Neural cell (in vitro differentiated cells): ENCODE measurements at regions not wholly inside any gene's neighbourhood (a gene's known extent, or its start where the extent isn't known, plus 50 kb on each side); places are given as distances from the start of the nearest gene placed in this dataset.

Source experiments
- CTCF ChIP-seq: fragments of 450-650 bp; IDR thresholded peaks from 2 replicates; pipeline ENCODE4 v1.5.1; 2014; ENCODE audit warnings: antibody characterized with exemption, mild to moderate bottlenecking, moderate library complexity; ENCODE audit not compliant: poor library complexity, severe bottlenecking
- EP300 ChIP-seq: fragments of 450-650 bp; conservative IDR thresholded peaks from 2 replicates; pipeline ENCODE4 v1.6.1; 2014; ENCODE audit warnings: antibody characterized with exemption, mild to moderate bottlenecking, moderate library complexity; ENCODE audit not compliant: poor library complexity, severe bottlenecking
- EZH2 ChIP-seq: fragments of 200-600, 300-800 bp; shearing (Covaris generic), sonication (generic); IDR thresholded peaks from 2 replicates; pipeline ENCODE4 v1.6.1; 2014; ENCODE audit warnings: antibody characterized with exemption, low read length, borderline replicate concordance, mild to moderate bottlenecking; ENCODE audit not compliant: insufficient read depth, poor library complexity, severe bottlenecking
- MXI1 ChIP-seq: fragments of 450-650 bp; conservative IDR thresholded peaks from 2 replicates; pipeline ENCODE4 v1.6.1; 2014; ENCODE audit warnings: antibody characterized with exemption, mild to moderate bottlenecking; ENCODE audit not compliant: poor library complexity, severe bottlenecking
- POLR2AphosphoS5 ChIP-seq: IDR thresholded peaks from 2 replicates; pipeline ENCODE4 v1.6.1; 2012
- RAD21 ChIP-seq: fragments of 450-650 bp; conservative IDR thresholded peaks from 2 replicates; pipeline ENCODE4 v1.6.1; 2014; ENCODE audit warnings: antibody characterized with exemption, mild to moderate bottlenecking, moderate library complexity
- TAF1 ChIP-seq: IDR thresholded peaks from 2 replicates; pipeline ENCODE4 v1.6.1; 2012; ENCODE audit warnings: low read depth
- TF ChIP-seq, protein P1 (sequence below): IDR thresholded peaks from 2 replicates; pipeline ENCODE4 v1.6.1; 2012; ENCODE audit warnings: borderline replicate concordance

- TF ChIP-seq CTCF: no peak
- TF ChIP-seq EZH2: no peak
- no peak for TF ChIP-seq POLR2AphosphoS5
- no peak for TF ChIP-seq EP300
- no peak for TF ChIP-seq TAF1
- TF ChIP-seq, protein P1, sequence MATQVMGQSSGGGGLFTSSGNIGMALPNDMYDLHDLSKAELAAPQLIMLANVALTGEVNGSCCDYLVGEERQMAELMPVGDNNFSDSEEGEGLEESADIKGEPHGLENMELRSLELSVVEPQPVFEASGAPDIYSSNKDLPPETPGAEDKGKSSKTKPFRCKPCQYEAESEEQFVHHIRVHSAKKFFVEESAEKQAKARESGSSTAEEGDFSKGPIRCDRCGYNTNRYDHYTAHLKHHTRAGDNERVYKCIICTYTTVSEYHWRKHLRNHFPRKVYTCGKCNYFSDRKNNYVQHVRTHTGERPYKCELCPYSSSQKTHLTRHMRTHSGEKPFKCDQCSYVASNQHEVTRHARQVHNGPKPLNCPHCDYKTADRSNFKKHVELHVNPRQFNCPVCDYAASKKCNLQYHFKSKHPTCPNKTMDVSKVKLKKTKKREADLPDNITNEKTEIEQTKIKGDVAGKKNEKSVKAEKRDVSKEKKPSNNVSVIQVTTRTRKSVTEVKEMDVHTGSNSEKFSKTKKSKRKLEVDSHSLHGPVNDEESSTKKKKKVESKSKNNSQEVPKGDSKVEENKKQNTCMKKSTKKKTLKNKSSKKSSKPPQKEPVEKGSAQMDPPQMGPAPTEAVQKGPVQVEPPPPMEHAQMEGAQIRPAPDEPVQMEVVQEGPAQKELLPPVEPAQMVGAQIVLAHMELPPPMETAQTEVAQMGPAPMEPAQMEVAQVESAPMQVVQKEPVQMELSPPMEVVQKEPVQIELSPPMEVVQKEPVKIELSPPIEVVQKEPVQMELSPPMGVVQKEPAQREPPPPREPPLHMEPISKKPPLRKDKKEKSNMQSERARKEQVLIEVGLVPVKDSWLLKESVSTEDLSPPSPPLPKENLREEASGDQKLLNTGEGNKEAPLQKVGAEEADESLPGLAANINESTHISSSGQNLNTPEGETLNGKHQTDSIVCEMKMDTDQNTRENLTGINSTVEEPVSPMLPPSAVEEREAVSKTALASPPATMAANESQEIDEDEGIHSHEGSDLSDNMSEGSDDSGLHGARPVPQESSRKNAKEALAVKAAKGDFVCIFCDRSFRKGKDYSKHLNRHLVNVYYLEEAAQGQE: no peak
- no peak for TF ChIP-seq RAD21
- TF ChIP-seq MXI1: no peak
Measured at GRCh38 chr5:5037674-5038073, 102.5 kb upstream of the ADAMTS16 start.
